MCF 10A (cell line): ENCODE measurements at regions not wholly inside any gene's neighbourhood (a gene's known extent, or its start where the extent isn't known, plus 50 kb on each side); places are given as distances from the start of the nearest gene placed in this dataset.

Source experiments
- BruUV-seq: library from RNA; stranded (reverse); fragments of 400-500 nt; replicated peaks from 2 replicates; lab custom pipeline; 2021; lab: Mats Ljungman, UMichigan
- CTCF ChIA-PET: fragments of 300-600 bp; sonication (Branson Sonifier 250); formaldehyde crosslinking; extraction: SDS; loops from one replicate; lab custom pipeline; 2021; ENCODE audit warnings: antibody characterized with exemption, inconsistent platforms; lab: Yijun Ruan, JAX
- POLR2A ChIA-PET: fragments of 300-600, 350-650 bp; sonication (Branson Sonifier 250); formaldehyde crosslinking; extraction: SDS; loops from one replicate; lab custom pipeline; 2020; ENCODE audit warnings: antibody characterized with exemption, inconsistent platforms; lab: Yijun Ruan, JAX
- DNase-seq: peaks from one replicate; pipeline ENCODE4 v3.0.0-alpha.2; 2018; ENCODE audit not compliant: unreplicated experiment
- H3K27ac Mint-ChIP-seq: one replicate; pipeline ENCODE4 v1.8.0; 2022; ENCODE audit warnings: mild to moderate bottlenecking, low read depth, mixed read lengths; ENCODE audit not compliant: unreplicated experiment
- H3K27me3 Mint-ChIP-seq: one replicate; pipeline ENCODE4 v1.8.0; 2022; ENCODE audit warnings: mixed read lengths; ENCODE audit not compliant: insufficient read depth, unreplicated experiment
- H3K36me3 Mint-ChIP-seq: one replicate; pipeline ENCODE4 v1.8.0; 2022; ENCODE audit warnings: mild to moderate bottlenecking, moderate library complexity, mixed read lengths; ENCODE audit not compliant: insufficient read depth, unreplicated experiment
- H3K4me1 Mint-ChIP-seq: one replicate; pipeline ENCODE4 v1.8.0; 2022; ENCODE audit warnings: mixed read lengths; ENCODE audit not compliant: insufficient read depth, unreplicated experiment
- H3K4me3 Mint-ChIP-seq: one replicate; pipeline ENCODE4 v1.8.0; 2022; ENCODE audit warnings: mild to moderate bottlenecking, moderate library complexity, mixed read lengths; ENCODE audit not compliant: unreplicated experiment
- H3K9me3 Mint-ChIP-seq: one replicate; pipeline ENCODE4 v1.8.0; 2022; ENCODE audit warnings: mixed read lengths; ENCODE audit not compliant: unreplicated experiment
- CTCF ChIP-seq: fragments of 200-600 bp; IDR thresholded peaks from one replicate; pipeline ENCODE4 v1.8.0; 2022; ENCODE audit warnings: antibody characterized with exemption, mild to moderate bottlenecking; ENCODE audit not compliant: unreplicated experiment
- intact Hi-C: fragments of 100-400 bp; cut with micrococcal nuclease; formaldehyde crosslinking; loops from 2 replicates; pipeline ENCODE4 v1.14.1; 2022

DNA sequence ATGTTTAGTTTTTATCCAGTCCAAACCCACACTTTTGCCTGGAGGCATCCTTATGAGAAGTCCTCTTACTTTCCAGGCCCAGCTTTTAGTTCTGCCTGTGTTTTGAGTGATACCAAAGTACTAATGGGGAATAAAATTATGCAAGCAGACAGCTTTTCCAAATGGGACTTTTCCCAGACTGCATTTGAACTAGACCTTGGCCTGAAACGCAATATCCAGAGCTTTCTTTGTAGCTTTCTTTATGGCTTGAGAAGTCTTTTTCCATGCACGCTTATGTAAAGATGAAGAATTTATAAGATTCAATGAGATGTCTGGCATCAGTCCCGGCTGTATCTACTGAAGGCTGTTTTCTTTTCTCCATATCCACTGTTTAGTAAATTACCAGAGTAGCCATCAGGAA, 236.6 kb upstream of the RAB4A start:
- no TSS peak for BruUV-seq
- CTCF ChIA-PET, result interaction anchor here (0.9 to 1.9 kb wide), 5 partner anchors 9 to 332 kb away, joined by 3 to 11 read pairs (median 4); no protein-coding TSS in a partner anchor
- Mint-ChIP-seq H3K9me3 (peaks cover 8% of the 10 kb centered on the region), H3K27me3 (peaks cover 11% of the 10 kb centered on the region), H3K4me1 (peaks cover 29% of the 10 kb centered on the region), H3K4me3 (no peak overlapping the region), H3K36me3 (no peaks in the 10 kb centered on the region), H3K27ac (no peak overlapping the region)
- POLR2A ChIA-PET, result interaction anchor here (0.6 to 4.6 kb wide), 9 partner anchors 10 to 403 kb away, joined by 3 to 30 read pairs (median 4); no protein-coding TSS in a partner anchor
- no peak for DNase-seq
- intact Hi-C loops, result no loop called here
- TF ChIP-seq CTCF, result no peak

DNA sequence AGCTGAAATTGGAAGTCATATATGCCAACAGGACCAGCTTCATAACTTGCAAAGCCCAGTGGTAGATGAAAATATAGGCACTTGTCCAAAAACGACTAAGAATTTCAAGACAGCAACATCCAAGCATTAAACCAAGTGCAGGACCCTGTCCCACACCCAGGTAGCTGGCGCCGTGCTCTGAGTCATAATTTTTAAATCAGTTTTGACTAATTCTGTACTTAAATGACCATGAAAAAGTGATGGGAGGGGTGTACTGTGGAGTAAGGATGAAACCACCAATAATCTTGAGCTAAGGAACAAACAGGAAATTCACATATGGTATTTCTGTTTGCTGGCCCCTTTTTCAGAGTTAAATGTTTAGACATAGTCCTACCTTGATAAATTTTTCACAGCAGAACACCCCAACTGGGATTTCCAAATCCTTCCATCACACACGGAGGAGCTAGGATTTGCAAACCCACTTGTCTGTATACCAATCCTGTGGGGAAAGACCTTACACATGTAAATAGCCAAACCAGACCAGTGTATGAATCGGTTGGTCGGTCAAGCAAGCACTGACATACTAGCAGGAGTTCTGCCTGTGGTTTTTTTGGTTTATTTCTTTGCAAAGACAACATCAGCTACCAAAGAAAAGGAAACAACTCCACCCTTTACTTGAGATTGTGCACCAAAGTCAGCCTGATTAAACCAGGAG, 235.7 kb upstream of the RAB4A start:
- no peak overlapping the region for H3K4me3 Mint-ChIP-seq
- peaks cover 20% of the 10 kb centered on the region for H3K27me3 Mint-ChIP-seq
- DNase-seq, result no peak
- no peak for TF ChIP-seq CTCF
- H3K36me3 Mint-ChIP-seq, result no peaks in the 10 kb centered on the region
- intact Hi-C loops, result no loop called here
- no peak overlapping the region for H3K27ac Mint-ChIP-seq
- peaks cover 29% of the 10 kb centered on the region for H3K4me1 Mint-ChIP-seq
- CTCF ChIA-PET, result interaction anchor here (0.6 to 1.9 kb wide), 5 partner anchors 10 to 220 kb away, joined by 3 to 11 read pairs (median 4); no protein-coding TSS in a partner anchor
- H3K9me3 Mint-ChIP-seq, result peaks cover 8% of the 10 kb centered on the region
- POLR2A ChIA-PET, result interaction anchor here (0.6 to 4.6 kb wide), 10 partner anchors 11 to 402 kb away, joined by 3 to 30 read pairs (median 4); no protein-coding TSS in a partner anchor
- no TSS peak for BruUV-seq

- intact Hi-C loops, result no loop called here
- Mint-ChIP-seq H3K36me3 (no peaks in the 10 kb centered on the region), H3K27me3 (peaks cover 25% of the 10 kb centered on the region)
Measured at GRCh38 chr1:229035748-229036082, 235.2 kb upstream of the RAB4A start.

More at GRCh38 chr1:229035748-229036082, 235.2 kb upstream of the RAB4A start:
- ChIA-PET CTCF (interaction anchor here (0.6 to 1.9 kb wide), 5 partner anchors 14 to 219 kb away, joined by 3 to 11 read pairs (median 3); no protein-coding TSS in a partner anchor), POLR2A (interaction anchor here (0.6 to 4.6 kb wide), 6 partner anchors 11 to 157 kb away, joined by 3 to 30 read pairs (median 4); no protein-coding TSS in a partner anchor)
- Mint-ChIP-seq H3K27ac (no peak overlapping the region), H3K4me1 (peaks cover 29% of the 10 kb centered on the region), H3K4me3 (no peak overlapping the region), H3K9me3 (peaks cover 8% of the 10 kb centered on the region)
- TF ChIP-seq CTCF, result no peak
- no peak for DNase-seq
- no TSS peak for BruUV-seq
